Mesothelial cell of epicardium (in vitro differentiated cells): ENCODE measurements at regions not wholly inside any gene's neighbourhood (a gene's known extent, or its start where the extent isn't known, plus 50 kb on each side); places are given as distances from the start of the nearest gene placed in this dataset.

Experiments
- DNase-seq, 2 experiments: peaks; one replicate each; pipeline ENCODE4 v3.0.0; 2021; ENCODE audit warnings: low spot score in 2 of 2; ENCODE audit not compliant: unreplicated experiment in 2 of 2
- H3K27ac Mint-ChIP-seq: 2 replicates; pipeline ENCODE4 v1.8.0; 2021; ENCODE audit warnings: mixed read lengths
- H3K27me3 Mint-ChIP-seq: 2 replicates; pipeline ENCODE4 v1.8.0; 2021; ENCODE audit warnings: low read depth, mixed read lengths
- H3K36me3 Mint-ChIP-seq: 2 replicates; pipeline ENCODE4 v1.8.0; 2021; ENCODE audit warnings: mixed read lengths
- H3K4me1 Mint-ChIP-seq: 2 replicates; pipeline ENCODE4 v1.8.0; 2021; ENCODE audit warnings: mixed read lengths
- H3K4me3 Mint-ChIP-seq: 2 replicates; pipeline ENCODE4 v1.8.0; 2021; ENCODE audit warnings: mild to moderate bottlenecking, moderate library complexity, mixed read lengths
- H3K9me3 Mint-ChIP-seq: 2 replicates; pipeline ENCODE4 v1.8.0; 2021; ENCODE audit warnings: mixed read lengths
- TF ChIP-seq, protein P1 (sequence below): fragments of 200-600 bp; sonication (generic); IDR thresholded peaks from one replicate; pipeline ENCODE4 v1.5.0; 2021; ENCODE audit warnings: antibody characterized with exemption; ENCODE audit not compliant: unreplicated experiment

DNA sequence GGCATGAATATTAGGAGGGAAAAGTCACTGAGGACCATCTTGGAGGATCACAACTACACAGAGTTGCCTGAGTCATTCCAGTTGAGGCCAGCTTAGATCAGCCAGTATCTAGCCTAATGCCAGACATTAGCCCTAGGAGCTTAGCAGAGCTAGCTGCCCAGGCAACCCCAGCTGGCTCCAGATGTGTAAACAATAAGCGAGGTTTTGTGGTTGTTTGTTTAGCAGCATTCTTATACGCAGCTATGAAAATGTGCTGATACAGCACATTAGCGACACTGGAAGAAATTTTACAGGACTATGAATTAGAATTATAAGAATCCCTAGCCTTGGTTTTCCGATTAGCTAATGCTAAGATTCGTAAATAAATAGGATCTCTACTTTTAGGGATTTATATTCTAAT is 59.3 kb downstream of the BTBD3 start:
- TF ChIP-seq, protein P1, sequence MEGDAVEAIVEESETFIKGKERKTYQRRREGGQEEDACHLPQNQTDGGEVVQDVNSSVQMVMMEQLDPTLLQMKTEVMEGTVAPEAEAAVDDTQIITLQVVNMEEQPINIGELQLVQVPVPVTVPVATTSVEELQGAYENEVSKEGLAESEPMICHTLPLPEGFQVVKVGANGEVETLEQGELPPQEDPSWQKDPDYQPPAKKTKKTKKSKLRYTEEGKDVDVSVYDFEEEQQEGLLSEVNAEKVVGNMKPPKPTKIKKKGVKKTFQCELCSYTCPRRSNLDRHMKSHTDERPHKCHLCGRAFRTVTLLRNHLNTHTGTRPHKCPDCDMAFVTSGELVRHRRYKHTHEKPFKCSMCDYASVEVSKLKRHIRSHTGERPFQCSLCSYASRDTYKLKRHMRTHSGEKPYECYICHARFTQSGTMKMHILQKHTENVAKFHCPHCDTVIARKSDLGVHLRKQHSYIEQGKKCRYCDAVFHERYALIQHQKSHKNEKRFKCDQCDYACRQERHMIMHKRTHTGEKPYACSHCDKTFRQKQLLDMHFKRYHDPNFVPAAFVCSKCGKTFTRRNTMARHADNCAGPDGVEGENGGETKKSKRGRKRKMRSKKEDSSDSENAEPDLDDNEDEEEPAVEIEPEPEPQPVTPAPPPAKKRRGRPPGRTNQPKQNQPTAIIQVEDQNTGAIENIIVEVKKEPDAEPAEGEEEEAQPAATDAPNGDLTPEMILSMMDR = no peak
- peaks cover 7% of the 10 kb centered on the region for H3K9me3 Mint-ChIP-seq
- DNase-seq = no peak
- H3K27ac Mint-ChIP-seq = no peak overlapping the region
- no peak overlapping the region for H3K4me3 Mint-ChIP-seq
- H3K36me3 Mint-ChIP-seq = peaks cover 1% of the 10 kb centered on the region
- peaks cover 8% of the 10 kb centered on the region for H3K27me3 Mint-ChIP-seq
- no peaks in the 10 kb centered on the region for H3K4me1 Mint-ChIP-seq

DNA sequence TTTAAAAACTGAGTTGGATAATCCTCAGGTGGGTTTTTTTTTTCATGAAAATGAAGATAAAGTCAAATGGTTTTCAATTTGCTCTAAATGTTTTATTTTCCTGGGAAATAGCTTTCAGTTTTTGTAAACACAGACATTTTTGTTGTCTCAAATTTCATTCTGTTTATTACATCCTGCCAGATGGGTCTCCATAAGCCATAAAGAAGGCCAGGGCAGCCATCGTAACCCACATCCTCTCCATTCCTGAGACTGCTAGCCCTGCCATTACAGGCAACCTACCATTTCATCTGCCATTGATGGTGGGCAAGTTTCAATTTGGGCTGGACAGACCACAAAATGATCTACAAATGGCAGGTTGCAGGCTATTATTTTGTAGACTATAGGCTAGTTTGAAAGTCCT is 60.8 kb downstream of the BTBD3 start:
- Mint-ChIP-seq H3K9me3 (peaks cover 7% of the 10 kb centered on the region), H3K4me3 (no peak overlapping the region), H3K27ac (no peak overlapping the region), H3K27me3 (peaks cover 8% of the 10 kb centered on the region), H3K36me3 (peaks cover 1% of the 10 kb centered on the region), H3K4me1 (no peaks in the 10 kb centered on the region)
- DNase-seq = no peak
- TF ChIP-seq, protein P1 = no peak

DNA sequence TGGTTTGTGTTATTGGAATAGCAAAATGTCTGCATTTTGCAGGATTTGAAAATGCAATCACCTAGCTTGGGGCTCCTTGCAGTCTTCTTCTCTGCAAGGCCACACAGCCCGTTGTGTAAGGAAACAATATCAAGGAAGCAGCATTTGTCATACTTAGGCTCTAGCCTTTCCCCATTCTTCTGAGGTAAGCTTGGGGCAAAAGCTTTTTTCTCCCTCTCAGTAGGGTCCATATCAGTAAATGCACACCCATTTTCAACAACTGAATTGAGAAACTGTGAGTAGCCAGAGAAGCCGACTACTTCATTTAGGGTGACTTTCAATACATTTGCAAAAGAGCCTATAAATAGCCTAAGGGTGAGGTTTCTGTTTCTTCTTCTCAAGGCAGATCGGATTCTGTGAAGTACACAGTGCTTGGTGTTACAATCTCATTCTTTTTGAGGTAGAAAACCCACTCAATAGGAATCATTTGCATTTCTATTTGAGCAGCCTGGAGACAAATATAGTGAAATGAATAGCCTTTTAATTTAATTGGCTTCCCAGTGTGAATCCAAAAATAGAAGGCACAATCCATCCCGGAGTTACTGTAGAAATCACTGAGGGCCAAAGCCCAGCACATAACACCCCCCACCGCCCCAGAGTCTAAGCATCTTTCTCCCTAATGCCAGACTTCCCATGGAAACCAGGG is 61.8 kb downstream of the BTBD3 start:
- H3K27ac Mint-ChIP-seq = no peak overlapping the region
- peaks cover 8% of the 10 kb centered on the region for H3K27me3 Mint-ChIP-seq
- no peak for DNase-seq
- no peaks in the 10 kb centered on the region for H3K4me1 Mint-ChIP-seq
- H3K9me3 Mint-ChIP-seq = peaks cover 7% of the 10 kb centered on the region
- H3K4me3 Mint-ChIP-seq = no peak overlapping the region
- TF ChIP-seq, protein P1 = no peak
- H3K36me3 Mint-ChIP-seq = peaks cover 1% of the 10 kb centered on the region

DNA sequence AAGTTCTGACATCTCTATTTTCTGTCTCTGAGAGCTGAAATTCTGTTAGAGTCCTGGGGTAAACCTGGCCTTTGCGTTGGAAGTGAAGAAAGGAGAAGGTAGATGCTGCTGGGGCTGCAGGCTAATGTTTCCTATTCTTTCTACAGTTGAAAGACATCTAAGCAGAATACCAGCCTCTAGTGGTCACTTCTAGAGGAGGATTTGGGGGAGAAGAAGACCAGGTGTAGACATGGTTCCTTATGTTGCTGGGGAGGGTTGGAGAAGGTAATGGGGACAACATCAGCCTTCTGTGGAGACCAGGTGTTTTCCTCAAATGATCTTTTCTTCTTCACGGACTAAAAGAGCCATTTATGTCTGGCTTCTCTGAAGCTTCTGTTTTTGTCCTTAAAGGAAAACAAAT is 62.6 kb downstream of the BTBD3 start:
- Mint-ChIP-seq H3K4me1 (no peaks in the 10 kb centered on the region), H3K36me3 (peaks cover 1% of the 10 kb centered on the region), H3K27ac (no peak overlapping the region), H3K9me3 (peaks cover 7% of the 10 kb centered on the region), H3K4me3 (no peak overlapping the region), H3K27me3 (peaks cover 8% of the 10 kb centered on the region)
- no peak for DNase-seq
- TF ChIP-seq, protein P1 = no peak

- Mint-ChIP-seq H3K4me1 (no peaks in the 10 kb centered on the region), H3K36me3 (peaks cover 1% of the 10 kb centered on the region), H3K27ac (no peak overlapping the region), H3K9me3 (peaks cover 5% of the 10 kb centered on the region), H3K27me3 (peaks cover 8% of the 10 kb centered on the region), H3K4me3 (no peak overlapping the region)
- no peak for DNase-seq
- TF ChIP-seq, protein P1 = no peak
Observed at GRCh38 chr20:11981366-11981947, 63.8 kb downstream of the BTBD3 start.
